Lower leg skin (tissue), 3 donors: ENCODE measurements at regions not wholly inside any gene's neighbourhood (a gene's known extent, or its start where the extent isn't known, plus 50 kb on each side); places are given as distances from the start of the nearest gene placed in this dataset.

ENCODE experiments used
- CTCF ChIP-seq, 3 donors: fragments of 450-650 bp; IDR thresholded peaks; one replicate each; pipeline ENCODE4 v1.5.1; 2016; ENCODE audit warnings: antibody characterized with exemption in 3 of 3, mild to moderate bottlenecking in 3 of 3, moderate library complexity in 2 of 3
- POLR2A ChIP-seq, 2 donors: fragments of 450-650 bp; IDR thresholded peaks; one replicate each; pipeline ENCODE4 v1.6.1; 2016 to 2017; ENCODE audit warnings: antibody characterized with exemption in 2 of 2, mild to moderate bottlenecking in 1 of 2, moderate library complexity in 1 of 2

GRCh38 chr11:8759634-8760033, 77.0 kb downstream of the RPL27A start:
- no peak for TF ChIP-seq CTCF (IDR thresholded peaks at IDR 0.05)
- TF ChIP-seq POLR2A (IDR thresholded peaks at IDR 0.05) = no peak
